ENCODE measurements at regions not wholly inside any gene's neighbourhood (a gene's known extent, or its start where the extent isn't known, plus 50 kb on each side); places are given as distances from the start of the nearest gene placed in this dataset.

DNA sequence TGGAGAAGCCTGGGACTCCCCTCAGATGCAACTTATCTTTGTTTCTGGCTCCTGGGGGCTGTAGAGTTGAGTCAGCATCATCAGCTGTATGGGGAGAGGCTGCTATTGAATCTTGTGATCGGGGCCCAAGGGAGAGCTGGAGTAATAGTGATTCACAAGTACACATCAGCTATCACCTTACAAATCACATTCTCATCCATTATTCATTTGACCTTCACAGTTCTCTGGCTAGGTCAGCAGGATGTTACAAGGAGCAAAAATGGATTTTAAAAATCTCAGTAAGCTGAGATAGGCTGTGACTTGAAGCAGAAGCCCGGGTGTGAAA lies 175.0 kb downstream of the OPA1 start:
- Histone ChIP-seq H3K9ac (ENCODE audit: low read depth in 1 of 2, low read length in 2 of 2) (no peak overlapping the region), H3K9me3 (ENCODE audit: control insufficient read depth in 4 of 4, low read length in 3 of 4) (no peaks in the 10 kb centered on the region), H3K36me3 (ENCODE audit: control insufficient read depth in 4 of 4, insufficient read depth in 3 of 4, low read depth in 1 of 4, low read length in 3 of 4) (no peaks in the 10 kb centered on the region), H3K27me3 (ENCODE audit: control insufficient read depth in 4 of 4, insufficient read depth in 4 of 4, low read length in 3 of 4) (no peaks in the 10 kb centered on the region), H3K4me3 (ENCODE audit: low read depth in 1 of 3, low read length in 3 of 3) (no peak overlapping the region), H3K27ac (ENCODE audit: low read depth in 1 of 2, low read length in 2 of 2) (no peak overlapping the region), H3K4me1 (ENCODE audit: control insufficient read depth in 4 of 4, insufficient read depth in 4 of 4, low read length in 3 of 4) (no peaks in the 10 kb centered on the region)
- TF ChIP-seq, protein P1, sequence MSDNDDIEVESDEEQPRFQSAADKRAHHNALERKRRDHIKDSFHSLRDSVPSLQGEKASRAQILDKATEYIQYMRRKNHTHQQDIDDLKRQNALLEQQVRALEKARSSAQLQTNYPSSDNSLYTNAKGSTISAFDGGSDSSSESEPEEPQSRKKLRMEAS (IDR thresholded peaks at IDR 0.05) = no peak
- no peak for TF ChIP-seq FOXA1 (IDR thresholded peaks at IDR 0.05)
- TF ChIP-seq TAF1 (conservative IDR thresholded peaks at IDR 0.05) = no peak
- no peak for TF ChIP-seq EGR1 (IDR thresholded peaks at IDR 0.05; ENCODE audit: low read depth in 2 of 2)
- no peak for TF ChIP-seq RXRA (IDR thresholded peaks at IDR 0.05)
- TF ChIP-seq, protein P2, sequence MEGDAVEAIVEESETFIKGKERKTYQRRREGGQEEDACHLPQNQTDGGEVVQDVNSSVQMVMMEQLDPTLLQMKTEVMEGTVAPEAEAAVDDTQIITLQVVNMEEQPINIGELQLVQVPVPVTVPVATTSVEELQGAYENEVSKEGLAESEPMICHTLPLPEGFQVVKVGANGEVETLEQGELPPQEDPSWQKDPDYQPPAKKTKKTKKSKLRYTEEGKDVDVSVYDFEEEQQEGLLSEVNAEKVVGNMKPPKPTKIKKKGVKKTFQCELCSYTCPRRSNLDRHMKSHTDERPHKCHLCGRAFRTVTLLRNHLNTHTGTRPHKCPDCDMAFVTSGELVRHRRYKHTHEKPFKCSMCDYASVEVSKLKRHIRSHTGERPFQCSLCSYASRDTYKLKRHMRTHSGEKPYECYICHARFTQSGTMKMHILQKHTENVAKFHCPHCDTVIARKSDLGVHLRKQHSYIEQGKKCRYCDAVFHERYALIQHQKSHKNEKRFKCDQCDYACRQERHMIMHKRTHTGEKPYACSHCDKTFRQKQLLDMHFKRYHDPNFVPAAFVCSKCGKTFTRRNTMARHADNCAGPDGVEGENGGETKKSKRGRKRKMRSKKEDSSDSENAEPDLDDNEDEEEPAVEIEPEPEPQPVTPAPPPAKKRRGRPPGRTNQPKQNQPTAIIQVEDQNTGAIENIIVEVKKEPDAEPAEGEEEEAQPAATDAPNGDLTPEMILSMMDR (IDR thresholded peaks at IDR 0.05; ENCODE audit: low read depth, low read length, missing input control) = no peak
- DNase-seq (ENCODE audit: low spot score) = no peak
- WGBS = 84% methylated on average over 2 of the region's 2 CpGs

DNA sequence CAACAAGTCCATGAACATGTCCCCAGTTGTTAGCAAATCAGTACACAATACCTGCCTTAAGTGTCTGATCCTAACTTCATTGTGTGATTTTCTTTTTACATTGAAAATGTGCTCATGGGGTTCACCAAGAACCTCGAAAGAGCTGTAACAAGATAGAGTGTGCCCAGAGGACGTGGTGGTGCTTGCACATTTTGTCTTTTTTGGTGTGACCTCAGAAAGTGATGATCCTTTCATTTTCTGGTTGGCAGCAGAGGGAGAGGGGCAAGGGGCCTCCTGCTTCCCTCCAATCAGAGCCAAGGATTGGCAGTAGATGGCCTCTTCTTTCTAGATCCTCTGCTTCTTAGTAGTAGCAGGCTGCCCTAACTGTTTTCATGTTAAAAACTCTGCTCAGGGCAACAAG lies 176.4 kb downstream of the OPA1 start:
- no peaks in the 10 kb centered on the region for H3K27me3 ChIP-seq (ENCODE audit: control insufficient read depth in 4 of 4, insufficient read depth in 4 of 4, low read length in 3 of 4)
- DNase-seq (ENCODE audit: low spot score) = no peak
- WGBS = 84% methylated on average over 2 of the region's 2 CpGs
- H3K9me3 ChIP-seq (ENCODE audit: control insufficient read depth in 4 of 4, low read length in 3 of 4) = no peaks in the 10 kb centered on the region
- H3K9ac ChIP-seq (ENCODE audit: low read depth in 1 of 2, low read length in 2 of 2) = no peak overlapping the region
- H3K4me3 ChIP-seq (ENCODE audit: low read depth in 1 of 3, low read length in 3 of 3) = no peak overlapping the region
- H3K4me1 ChIP-seq (ENCODE audit: control insufficient read depth in 4 of 4, insufficient read depth in 4 of 4, low read length in 3 of 4) = no peaks in the 10 kb centered on the region
- TF ChIP-seq FOXA1 (IDR thresholded peaks at IDR 0.05) (no peak), RAD21 (IDR thresholded peaks at IDR 0.05) (no peak), GABPA (IDR thresholded peaks at IDR 0.05 in 1 of 2, conservative IDR thresholded peaks at IDR 0.05 in 1 of 2) (no peak), FOXA2 (IDR thresholded peaks at IDR 0.05) (no peak), EGR1 (IDR thresholded peaks at IDR 0.05; ENCODE audit: low read depth in 2 of 2) (no peak), HNF4A (conservative IDR thresholded peaks at IDR 0.05) (no peak), SP1 (IDR thresholded peaks at IDR 0.05) (no peak), HNF4G (IDR thresholded peaks at IDR 0.05) (no peak), YY1 (IDR thresholded peaks at IDR 0.05) (no peak), RXRA (IDR thresholded peaks at IDR 0.05) (no peak)
- TF ChIP-seq, protein P1 (IDR thresholded peaks at IDR 0.05) = no peak
- TF ChIP-seq, protein P3, sequence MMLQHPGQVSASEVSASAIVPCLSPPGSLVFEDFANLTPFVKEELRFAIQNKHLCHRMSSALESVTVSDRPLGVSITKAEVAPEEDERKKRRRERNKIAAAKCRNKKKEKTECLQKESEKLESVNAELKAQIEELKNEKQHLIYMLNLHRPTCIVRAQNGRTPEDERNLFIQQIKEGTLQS (IDR thresholded peaks at IDR 0.05) = no peak
- TF ChIP-seq, protein P4, sequence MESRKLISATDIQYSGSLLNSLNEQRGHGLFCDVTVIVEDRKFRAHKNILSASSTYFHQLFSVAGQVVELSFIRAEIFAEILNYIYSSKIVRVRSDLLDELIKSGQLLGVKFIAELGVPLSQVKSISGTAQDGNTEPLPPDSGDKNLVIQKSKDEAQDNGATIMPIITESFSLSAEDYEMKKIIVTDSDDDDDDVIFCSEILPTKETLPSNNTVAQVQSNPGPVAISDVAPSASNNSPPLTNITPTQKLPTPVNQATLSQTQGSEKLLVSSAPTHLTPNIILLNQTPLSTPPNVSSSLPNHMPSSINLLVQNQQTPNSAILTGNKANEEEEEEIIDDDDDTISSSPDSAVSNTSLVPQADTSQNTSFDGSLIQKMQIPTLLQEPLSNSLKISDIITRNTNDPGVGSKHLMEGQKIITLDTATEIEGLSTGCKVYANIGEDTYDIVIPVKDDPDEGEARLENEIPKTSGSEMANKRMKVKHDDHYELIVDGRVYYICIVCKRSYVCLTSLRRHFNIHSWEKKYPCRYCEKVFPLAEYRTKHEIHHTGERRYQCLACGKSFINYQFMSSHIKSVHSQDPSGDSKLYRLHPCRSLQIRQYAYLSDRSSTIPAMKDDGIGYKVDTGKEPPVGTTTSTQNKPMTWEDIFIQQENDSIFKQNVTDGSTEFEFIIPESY (IDR thresholded peaks at IDR 0.05) = no peak
- TF ChIP-seq, protein P5, sequence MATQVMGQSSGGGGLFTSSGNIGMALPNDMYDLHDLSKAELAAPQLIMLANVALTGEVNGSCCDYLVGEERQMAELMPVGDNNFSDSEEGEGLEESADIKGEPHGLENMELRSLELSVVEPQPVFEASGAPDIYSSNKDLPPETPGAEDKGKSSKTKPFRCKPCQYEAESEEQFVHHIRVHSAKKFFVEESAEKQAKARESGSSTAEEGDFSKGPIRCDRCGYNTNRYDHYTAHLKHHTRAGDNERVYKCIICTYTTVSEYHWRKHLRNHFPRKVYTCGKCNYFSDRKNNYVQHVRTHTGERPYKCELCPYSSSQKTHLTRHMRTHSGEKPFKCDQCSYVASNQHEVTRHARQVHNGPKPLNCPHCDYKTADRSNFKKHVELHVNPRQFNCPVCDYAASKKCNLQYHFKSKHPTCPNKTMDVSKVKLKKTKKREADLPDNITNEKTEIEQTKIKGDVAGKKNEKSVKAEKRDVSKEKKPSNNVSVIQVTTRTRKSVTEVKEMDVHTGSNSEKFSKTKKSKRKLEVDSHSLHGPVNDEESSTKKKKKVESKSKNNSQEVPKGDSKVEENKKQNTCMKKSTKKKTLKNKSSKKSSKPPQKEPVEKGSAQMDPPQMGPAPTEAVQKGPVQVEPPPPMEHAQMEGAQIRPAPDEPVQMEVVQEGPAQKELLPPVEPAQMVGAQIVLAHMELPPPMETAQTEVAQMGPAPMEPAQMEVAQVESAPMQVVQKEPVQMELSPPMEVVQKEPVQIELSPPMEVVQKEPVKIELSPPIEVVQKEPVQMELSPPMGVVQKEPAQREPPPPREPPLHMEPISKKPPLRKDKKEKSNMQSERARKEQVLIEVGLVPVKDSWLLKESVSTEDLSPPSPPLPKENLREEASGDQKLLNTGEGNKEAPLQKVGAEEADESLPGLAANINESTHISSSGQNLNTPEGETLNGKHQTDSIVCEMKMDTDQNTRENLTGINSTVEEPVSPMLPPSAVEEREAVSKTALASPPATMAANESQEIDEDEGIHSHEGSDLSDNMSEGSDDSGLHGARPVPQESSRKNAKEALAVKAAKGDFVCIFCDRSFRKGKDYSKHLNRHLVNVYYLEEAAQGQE (IDR thresholded peaks at IDR 0.05) = no peak
- TF ChIP-seq, protein P2 (IDR thresholded peaks at IDR 0.05; ENCODE audit: low read depth, low read length, missing input control) = no peak
- H3K27ac ChIP-seq (ENCODE audit: low read depth in 1 of 2, low read length in 2 of 2) = no peak overlapping the region
- H3K36me3 ChIP-seq (ENCODE audit: control insufficient read depth in 4 of 4, insufficient read depth in 3 of 4, low read depth in 1 of 4, low read length in 3 of 4) = no peaks in the 10 kb centered on the region

All from liver (tissue), 8 donors.